Myocyte (in vitro differentiated cells): ENCODE measurements at regions not wholly inside any gene's neighbourhood (a gene's known extent, or its start where the extent isn't known, plus 50 kb on each side); places are given as distances from the start of the nearest gene placed in this dataset.
A peak's percentile ranks its signal among the peaks of the same experiment; 100 is the strongest.

ENCODE experiments used
- DNase-seq: peaks from one replicate; pipeline ENCODE4 v3.0.0-alpha.2; 2012; ENCODE audit warnings: low read depth

DNA sequence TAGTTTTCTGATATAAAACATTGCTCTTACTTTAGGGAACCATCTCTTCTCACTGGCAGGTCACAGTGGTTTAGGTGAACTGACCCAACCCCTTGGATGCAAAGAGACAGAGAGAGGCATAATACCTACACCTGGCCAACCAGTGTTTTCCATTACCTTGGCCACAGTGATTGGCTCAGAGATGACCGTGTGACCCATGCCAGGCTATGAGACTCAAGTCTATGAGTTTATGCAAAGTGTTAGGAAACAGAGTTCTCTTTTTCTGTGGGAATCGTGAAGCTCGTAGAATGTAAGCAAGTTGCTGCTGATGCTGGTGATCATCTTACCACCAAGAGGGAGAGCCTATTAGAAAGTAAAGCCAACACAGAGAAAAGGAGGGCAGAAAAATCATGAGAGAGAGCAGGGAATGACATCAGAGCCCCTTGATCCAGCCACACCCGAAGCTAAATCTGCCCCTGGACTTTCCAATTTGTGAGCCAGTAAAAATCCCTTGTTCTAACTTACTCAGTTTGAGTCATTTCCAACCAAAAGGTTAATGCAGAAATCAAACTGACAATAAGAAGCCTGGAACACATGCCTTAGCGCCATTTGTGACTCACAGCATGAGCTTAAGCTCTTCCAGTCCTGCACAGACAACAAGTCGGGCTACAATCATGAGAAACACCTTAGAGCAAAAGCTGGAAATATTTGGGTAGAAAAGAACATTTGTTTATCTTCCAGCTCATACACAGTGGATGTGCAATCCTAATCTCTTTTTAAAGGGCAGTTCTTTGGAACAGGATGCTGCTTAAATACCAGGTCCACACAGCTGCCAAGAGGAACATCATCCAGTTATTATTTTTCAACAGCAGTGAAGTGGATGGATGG is 81.3 kb upstream of the KAZN start:
- peak; percentile 26 for DNase-seq

DNA sequence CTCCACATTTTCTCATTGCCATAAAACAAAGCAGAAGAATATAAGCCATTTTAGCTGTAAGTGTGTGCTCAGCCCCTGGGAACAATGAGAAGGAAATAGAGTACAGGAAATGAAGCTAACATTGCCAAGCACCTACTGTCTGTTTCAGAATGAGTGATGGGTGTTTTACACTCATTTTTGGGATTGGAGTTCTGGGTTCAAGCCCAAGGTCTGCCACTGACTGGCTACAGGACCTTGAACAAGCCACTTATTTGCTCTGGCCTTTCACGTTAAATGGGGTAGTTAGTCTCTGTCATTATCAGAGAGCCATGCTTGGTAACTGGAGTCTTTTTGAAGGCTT is 80.7 kb upstream of the KAZN start:
- no peak for DNase-seq

DNA sequence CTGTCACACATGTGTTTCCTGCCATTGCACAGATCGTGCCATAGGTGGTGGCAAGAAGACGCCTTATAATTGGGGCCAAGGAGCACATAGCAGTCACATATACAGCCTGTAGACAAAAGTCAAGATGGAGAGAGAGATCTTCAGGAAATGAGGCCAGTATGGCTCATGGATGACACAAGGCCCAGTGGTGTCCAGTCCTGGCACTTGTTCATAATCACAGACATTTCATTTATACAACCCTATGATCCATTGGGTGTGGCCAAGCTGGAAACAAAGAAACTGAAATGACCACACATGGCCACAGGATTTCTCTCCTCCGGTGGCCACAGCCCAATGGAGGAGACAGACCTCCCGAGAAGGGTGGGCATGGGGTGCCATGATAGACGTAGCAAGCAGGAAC is 78.5 kb upstream of the KAZN start:
- no peak for DNase-seq

DNA sequence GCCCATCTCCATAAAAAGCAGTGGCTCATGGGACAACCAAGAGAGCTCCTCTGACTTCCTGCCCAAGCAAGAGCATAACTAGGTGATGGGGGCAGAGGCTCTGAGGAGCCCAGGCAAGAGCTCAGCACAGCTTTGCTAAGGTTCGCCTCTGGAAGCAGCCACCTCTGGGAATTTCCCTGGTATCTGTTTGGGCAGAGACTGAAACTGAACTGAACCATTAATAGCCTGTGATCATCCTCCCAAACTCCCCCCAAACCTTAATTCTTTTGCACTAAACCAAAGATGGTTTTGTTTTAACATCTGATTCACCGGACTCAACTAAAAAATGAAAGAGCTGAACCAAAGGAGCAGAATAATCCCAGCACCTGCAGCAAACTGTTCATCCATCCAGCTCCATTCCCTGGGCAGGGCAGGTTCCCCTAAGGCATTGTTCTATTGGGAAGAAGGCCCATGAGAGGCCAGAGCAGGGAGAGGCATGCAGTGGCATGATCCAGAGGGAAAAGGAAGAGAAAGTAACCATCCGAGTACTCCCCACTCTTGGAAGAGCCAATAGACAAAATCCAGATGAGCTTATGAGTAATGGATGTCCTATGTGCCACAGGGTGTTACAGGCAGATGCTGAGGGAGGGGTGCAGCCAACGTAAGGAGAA is 77.8 kb upstream of the KAZN start:
- no peak for DNase-seq

DNA sequence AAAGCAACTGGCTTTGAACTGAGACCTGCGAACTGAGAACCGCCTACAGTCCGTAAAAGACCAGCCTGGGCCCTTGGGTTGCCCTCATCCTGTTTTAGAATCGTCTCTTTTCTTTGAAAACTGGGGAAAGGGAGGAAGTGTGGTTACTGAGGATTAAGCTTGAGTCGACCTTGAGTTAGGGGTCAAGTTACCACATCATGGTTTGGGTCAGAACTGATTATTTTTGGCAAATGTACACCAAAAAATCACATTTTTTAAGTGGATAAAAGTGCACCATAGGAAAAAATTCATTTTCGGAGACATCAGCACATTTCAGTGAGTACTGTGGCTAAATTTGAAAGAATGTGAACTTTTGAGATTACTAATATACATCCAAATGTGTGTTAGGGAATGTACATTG is 76.9 kb upstream of the KAZN start:
- no peak for DNase-seq

DNA sequence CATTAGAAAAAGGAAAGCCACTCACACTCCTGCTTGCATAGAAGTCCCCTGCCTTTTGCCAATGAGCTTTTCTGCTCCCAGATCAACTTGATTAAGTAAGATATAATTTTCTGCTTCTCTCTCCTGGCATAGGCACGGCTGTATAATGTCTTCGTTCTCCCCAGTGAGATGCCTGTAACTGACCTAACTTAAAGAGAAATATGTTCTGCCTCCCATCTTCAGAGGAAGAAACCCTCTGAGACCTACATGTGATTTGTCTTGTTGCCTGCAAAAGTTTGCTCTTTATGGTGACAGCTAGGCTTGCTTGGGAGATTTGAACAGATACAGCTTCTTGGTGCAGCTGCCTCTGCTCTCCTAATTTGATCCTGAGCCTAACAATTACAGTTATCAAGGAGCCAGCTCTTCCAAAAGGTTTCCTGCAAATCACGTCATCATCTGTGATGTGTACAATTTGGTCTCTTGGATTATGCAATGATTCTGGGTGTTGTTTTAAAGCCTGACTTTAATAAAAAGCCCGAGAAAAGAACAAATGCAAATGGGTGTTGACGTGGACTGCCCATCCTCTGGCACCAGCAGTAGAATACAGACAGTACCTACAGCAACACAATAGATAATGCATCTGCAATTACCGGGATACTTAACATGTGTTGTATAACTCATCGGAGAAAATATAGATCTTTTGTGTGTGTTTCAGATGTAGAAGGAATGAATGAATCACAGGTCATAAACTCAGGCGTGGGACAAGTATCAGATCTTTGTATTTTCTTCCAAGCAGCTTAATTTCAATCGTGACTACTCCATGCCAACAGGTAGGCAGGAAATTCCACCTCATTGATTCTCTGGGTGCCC is 76.2 kb upstream of the KAZN start:
- no peak for DNase-seq

DNA sequence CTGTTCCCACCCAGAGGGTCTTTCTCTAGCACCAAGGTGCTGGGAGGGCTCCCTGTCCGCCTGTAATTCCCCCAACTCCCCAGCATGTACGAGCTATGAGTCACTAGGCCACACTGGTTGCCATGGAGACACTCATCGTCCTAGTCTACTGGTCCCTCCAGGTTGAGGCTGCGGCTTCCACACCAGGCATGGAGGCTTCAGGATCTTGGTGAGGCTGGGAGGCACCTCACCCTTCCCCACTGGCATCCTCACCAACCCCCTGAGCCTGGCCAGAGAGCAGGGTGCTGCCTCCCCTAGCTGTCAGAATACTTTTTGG is 75.6 kb upstream of the KAZN start:
- DNase-seq: peak; percentile 25

DNA sequence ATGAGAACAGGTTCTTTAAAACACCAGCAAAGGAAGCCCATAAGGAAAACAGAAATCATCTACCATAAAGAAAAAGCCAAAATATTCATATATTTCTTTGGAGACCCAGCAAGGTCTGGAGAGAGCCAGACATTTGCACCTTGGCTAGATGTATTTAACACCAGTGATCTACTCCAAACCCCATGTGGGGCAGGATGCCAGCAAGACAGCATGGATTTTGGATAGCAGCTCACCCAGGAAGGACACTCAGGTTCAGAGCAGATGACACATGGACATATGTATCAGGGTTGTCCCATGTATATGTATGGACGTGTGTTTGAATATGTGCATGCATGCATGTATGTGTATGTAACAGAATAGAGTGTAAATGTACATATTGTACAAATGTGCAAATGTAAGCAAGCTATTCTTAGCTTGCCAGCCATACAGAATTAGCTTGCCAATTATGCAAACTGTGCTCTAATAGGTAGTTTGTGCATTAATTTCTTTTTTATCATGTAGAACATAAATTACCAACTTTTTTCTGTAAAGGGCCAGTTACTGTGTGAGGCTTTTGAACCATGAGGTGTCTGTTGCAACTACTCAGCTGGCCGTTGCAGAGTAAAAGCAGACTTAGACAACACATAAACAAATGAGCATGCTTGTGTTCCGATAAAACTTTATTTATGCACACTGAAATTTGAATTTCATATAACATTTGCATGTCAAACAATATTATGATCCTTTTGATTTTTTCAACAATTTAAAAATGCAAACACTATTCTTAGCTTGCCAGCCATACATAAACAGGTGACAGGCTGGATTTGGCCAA is 73.5 kb upstream of the KAZN start:
- DNase-seq: no peak

DNA sequence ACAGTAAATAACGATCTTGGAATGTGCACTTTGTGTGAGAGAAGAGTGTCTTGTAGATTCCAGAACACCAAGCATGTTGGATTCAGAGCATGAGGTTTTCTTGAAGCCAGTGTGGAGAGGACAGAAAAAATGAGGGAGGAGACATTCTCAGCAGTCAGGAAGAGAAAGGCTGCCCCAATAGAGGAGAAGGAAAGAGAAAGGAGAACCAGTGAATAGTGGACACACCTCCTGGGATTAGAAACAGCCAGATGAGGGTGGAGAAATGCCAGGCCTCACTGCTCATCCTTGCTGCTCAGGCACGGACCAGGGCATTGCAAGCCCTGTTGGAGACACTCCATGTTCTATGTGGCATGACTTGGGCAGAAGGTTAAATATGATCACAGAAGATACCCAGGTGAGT is 69.0 kb upstream of the KAZN start:
- DNase-seq: no peak

DNA sequence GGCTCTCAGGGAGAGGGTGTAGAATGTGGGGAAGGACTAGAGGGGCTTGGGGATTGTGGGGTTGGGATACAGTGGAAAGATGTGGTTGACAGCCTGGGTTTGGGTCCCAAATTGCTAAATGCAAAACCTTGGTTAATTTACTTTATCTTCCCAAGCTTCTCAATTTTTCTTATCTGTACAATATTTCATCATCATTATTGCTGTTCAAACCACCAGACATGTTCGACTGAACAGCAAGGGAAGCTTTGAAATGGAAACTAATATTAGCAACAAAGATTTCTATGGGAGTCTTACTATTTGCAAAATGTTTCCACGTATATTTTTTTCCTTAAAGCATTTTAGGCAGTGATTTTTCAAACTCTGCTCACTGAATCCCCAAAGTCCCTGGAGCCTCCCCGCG is 67.0 kb upstream of the KAZN start:
- no peak for DNase-seq

DNA sequence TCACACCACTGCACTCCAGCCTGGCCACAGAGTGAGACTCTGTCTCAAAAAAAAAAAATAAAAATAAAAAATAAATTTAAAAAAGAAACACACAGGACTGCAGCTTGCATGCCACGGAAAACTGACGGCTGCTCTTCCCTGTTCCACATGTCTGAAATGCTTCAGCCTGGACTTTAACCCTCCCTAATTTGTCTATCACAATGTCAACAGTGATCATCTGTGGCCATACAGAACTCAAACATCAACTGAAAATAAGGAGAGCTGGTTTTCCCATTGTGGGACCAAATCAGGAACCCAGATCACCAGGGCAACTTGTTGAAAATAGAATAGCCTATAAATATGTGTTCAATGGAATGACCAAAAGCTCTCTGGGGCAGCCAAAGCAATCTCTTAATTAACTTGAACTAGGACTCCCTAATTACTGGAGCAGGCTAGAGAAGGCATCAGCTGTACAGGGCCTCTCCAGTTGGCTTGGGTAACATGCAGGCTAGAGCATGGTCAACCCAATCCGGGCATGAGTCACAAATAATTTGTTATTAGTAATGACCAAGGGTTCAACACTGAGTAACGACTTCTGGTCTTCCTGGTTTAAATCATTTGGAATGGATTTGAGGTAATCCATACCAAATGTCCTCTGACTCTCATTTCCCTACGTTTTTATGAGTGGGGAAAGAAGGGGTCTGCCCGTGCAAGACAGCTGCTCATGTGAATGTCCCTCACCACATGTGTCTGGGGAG is 62.7 kb upstream of the KAZN start:
- DNase-seq: no peak

DNA sequence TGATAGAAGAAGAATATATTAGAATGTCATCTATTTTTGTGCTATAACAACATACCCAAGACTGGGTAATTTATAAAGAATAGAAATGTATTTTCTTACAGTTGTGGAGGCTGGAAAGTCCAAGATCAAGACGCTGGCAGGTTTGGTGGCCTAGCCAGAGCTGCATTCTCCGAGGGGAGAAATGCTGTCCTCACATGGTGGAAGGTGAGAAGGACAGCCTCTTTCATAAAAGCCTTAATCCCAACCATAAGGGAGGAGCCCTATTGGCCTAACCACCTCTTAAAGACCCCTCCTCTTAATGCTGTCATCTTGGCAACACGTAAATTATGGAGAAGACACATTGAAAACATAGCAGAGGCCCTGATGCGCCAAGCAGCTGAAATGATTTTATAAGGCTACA is 60.1 kb upstream of the KAZN start:
- no peak for DNase-seq

DNA sequence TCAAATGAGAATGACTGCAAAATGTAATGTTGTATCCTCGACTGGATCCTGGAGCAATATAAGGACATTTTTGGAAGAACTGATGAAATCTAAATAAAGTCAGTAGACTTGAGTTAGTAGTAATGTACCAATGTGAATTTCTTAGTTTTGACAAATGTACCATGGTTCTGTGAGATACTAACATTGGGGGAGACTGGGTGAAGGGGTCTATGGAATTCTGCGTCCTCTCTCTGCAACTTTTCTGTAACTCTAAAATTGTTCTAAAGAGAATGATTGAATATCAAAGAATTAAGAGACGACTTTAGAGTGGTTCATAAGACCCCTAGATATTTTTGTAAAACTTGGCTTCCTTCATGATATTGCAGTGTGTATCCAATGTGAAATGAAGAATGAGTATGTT is 59.2 kb upstream of the KAZN start:
- DNase-seq: no peak

DNA sequence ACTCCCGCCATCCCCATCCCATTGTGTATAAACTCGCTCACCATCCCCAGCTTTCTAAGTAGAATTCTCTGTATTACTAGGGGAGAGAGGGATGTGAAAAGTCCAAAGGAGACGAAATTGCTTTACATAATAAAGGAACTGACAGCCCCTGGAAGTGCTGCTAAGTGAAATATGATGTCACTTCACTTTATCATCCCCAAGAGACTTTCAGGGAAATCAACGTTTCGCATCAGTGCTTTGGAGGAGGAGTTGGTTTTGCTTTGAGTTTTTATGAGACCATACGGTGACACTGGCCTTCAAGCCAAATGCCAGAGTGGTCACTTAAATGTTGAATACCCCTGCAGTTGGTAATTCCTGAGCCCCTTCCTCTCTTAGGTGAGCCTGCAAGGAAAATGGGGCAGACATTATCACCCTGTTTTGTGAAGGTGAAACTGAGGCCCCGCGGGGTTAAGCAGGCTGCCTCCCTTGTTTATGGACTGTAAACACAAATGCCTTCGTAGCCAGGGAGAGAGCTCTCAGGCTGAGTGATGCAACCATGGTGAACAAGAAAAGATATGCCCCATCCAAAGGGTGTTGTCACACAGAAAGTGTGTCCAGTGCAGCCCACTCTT is 58.4 kb upstream of the KAZN start:
- DNase-seq: no peak

DNA sequence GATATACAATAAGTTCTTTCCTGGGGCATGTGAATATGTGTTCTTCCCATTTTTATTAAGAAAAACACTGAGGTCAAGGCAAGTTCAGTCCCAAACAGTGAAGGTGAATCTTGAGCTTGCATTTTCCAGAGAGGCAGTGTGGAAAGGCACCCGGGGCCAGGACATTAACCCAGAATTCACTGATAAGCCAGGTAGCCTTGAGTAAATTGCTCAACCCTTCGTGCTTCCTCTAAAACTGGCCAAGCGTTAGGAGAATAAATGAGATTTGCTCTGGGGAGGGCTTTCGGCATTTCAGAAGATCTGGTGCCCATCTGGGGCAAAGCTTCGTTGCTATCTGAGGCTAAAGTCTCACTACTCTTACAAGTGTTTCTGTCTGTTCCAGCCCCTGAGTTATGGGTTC is 57.1 kb upstream of the KAZN start:
- DNase-seq: no peak

DNA sequence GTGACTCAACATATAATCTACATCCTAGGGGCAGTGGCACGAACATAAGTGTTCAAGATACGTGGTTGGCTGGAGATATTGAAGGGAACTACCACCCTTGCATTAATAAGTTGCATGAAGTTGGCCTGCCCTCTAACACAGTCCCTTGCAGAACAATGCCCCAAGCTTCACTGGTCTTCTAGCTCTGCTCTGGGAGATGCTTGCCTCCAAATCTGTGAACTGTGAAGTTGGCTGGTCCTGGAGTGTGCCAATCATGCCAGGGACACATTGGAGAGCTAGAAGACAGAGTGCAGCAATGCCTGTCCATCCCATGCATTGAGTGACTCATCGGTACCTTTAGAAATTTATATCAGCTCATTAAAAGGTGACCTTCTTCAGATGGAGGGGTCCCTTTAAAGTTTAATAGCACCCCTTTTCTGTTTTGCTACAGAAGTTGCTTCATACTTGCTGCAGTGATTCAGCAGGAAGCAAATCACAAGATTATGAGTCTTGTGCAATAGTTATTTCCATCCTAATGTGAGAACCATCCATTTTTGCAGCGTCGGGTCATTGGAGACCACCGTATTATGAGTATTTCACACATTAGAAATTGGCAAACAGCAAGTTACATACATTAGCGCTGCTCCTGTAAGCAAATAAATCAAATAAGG is 55.2 kb upstream of the KAZN start:
- DNase-seq: peak; percentile 19

DNA sequence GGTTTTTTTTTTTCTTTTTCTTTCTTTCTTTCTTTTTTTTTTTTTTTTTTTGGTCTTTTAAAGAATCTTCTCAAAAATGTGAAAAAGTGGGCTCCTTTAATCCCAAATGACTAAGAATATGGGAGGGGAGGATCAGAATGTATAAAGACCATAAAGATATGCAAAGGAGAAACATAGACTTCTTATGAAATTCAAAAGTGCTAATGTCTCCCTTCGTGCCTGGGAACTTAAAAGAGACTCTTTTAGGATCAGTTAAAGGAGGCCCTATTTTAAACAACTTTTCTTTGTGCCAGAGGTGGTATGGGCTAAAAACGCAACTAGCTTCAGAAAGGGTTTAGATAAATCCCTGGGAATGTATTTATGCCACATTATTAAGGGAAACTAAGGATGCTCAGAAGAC is 54.2 kb upstream of the KAZN start:
- no peak for DNase-seq

DNA sequence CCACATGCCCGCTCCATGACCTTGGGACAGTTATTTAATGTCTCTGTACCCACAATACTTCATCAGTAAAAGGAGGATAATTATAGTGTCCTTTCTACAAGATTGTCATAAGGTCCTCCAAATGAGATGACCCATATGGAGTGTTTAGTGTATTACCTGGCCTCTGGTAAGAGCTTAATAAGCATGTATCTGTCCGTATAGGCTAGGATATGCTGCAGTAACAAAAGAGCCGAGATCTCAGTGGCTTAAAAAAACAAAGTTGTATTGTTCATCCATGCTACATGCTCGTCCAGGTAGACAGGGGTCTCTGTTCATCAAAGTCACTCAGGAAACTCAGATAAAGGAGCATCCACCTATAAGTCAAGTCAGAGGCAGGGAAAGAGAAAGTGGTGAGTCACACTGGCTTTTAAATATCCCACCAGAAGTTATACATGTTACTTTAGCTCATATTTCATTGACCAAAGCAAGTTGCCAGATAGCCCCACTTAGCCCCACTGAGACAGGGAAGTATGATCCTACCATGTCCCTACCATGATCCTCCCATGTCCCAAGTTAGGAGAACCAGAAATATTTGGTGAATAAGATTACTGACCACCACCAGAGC is 53.0 kb upstream of the KAZN start:
- no peak for DNase-seq

DNA sequence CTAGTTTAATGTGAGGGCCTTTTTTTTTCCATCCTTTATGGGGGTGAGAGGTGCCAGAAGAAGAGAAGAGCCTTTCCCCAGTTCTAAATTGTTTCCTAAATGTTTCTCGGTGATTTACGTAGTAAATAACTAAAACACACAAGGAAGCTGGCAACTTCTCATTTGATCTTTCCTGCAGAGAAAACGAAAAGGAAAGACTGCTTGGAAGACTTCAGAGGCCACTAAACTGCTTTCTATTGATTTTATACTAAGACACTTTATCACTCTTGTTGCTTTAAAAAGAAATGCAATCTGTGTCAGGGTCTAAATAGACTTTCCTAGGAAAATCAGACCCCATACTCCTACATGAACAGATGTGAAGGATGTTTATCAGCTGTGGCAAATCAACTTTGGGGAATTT is 52.1 kb upstream of the KAZN start:
- DNase-seq: no peak
